NOMO-1 (cell line): ENCODE measurements at regions not wholly inside any gene's neighbourhood (a gene's known extent, or its start where the extent isn't known, plus 50 kb on each side); places are given as distances from the start of the nearest gene placed in this dataset.

ENCODE experiments used
- DNase-seq, 2 experiments: peaks; one replicate each; lab custom pipeline; 2025; ENCODE audit not compliant: unreplicated experiment in 2 of 2; lab: John Stamatoyannopoulos, UW

GRCh38 chr2:129689653-129690448 is 289.6 kb upstream of the RAB6C start:
- DNase-seq: no peak

DNA sequence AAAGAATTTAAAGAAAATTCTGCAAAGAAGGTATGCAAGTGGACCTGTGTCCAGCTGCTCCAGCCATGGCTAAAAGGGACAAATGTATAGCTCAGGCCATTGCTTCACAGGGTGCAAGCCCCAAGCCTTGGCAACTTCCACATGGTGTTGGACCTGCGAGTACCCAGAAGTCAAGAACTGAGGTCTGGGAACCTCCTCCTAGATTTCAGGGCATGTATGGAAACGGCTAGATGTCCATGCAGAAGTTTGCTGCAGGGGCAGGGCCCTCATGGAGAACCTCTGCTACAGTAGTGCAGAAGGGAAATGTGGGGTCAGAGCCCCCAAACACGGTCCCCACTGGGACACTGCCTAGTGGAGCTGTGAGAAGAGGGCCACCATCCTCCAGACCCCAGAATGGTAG is 284.0 kb upstream of the RAB6C start:
- DNase-seq: no peak

GRCh38 chr2:129698593-129698992 is 280.9 kb upstream of the RAB6C start:
- DNase-seq: no peak

DNA sequence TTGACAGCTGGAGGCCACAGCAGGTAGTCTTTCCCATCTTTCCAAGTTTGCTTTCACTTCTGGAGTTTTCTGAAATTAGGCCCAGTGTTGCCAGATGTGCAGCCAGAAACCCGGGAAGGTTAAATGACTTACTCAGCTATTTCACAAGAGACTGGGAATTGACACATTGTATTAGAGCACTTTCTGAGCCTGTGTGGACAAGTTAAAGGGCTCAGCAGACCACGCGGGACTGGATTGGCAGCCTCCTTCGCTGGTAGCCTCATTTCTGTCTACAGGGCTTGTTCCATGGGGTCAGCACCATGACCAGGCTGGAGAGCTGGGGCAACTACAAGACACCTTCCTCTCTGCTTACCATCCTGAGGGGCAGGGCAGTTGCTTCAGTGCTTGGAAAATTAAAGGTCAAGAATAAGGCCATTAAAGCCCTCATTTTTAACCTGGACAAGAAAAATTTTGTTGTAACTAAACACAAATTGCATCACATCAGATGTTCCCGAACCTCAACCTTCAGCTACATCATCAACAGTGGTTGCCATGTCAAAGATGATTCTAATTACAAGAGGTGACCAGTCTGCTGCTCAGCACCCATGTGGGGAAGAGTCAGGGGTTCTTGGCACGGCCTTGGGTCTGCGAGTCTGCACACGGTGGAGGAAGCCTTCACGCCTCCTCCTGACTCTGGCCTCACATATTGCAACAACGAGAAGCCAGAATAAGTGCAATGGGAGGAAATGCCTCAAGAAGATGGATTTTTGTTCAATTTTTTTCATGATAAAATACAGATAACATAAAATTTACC is 279.5 kb upstream of the RAB6C start:
- DNase-seq: no peak

- DNase-seq: no peak
These were observed 276.9 kb upstream of the RAB6C start for GRCh38 chr2:129702416-129703176.

DNA sequence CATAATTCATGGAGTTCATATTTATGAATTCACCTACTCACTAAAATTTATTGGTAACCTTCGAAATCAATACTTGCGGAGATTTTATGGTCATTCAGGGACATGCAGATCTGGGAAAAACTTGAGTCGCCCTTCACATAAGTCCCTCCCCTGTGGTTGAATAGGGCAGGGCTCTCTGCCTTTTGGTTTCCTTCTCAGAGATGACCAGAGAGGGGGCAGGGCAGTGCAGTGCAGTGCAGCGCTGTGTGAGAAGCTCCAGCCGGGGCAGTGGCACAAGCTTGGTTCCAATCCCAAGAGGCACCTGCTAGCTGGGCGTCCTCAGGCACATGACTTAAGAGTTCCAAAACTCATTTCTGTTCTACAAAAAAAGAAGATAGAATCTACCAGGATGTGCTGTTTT is 274.4 kb upstream of the RAB6C start:
- no peak for DNase-seq

GRCh38 chr2:129707800-129708199 is 271.7 kb upstream of the RAB6C start:
- no peak for DNase-seq

DNA sequence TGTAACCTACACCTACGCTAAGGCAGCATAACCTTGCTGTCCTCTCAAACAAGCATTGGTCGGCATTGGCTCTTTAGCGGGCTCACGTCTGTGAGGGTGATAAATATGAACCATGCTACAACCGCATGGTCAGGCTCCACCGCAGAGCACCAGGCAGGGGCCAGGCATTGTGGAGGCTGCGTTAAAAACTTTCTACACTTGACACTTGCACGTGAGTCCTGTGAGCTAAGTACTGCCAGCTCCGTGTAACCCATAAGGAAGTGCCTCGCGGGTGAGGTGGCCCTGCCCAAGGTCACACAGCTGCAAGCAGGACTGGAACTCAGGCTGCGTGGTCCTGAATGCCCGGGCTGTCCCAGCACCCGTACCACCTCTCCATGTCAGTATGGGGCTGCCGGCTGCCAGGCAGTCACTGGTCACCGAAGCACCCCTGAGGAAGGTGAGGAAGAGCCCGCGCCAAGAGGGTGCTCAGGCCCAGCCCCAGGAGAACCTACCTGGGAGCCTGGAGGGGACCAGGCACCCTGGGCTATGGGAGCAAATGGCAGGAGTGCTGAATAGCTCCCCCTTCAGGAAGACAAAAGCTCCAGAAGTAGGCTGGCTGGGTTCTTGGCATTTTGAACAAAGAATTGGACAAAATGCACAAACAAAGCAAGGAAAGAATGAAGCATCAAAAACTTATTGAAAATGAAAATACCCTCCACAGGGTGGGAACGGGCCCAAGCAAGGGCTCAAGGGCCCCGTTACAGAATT is 271.1 kb upstream of the RAB6C start:
- no peak for DNase-seq

- no peak for DNase-seq
These were observed 270.2 kb upstream of the RAB6C start for GRCh38 chr2:129709001-129709955.

- DNase-seq: no peak
These were observed 269.4 kb upstream of the RAB6C start for GRCh38 chr2:129709956-129710598.

DNA sequence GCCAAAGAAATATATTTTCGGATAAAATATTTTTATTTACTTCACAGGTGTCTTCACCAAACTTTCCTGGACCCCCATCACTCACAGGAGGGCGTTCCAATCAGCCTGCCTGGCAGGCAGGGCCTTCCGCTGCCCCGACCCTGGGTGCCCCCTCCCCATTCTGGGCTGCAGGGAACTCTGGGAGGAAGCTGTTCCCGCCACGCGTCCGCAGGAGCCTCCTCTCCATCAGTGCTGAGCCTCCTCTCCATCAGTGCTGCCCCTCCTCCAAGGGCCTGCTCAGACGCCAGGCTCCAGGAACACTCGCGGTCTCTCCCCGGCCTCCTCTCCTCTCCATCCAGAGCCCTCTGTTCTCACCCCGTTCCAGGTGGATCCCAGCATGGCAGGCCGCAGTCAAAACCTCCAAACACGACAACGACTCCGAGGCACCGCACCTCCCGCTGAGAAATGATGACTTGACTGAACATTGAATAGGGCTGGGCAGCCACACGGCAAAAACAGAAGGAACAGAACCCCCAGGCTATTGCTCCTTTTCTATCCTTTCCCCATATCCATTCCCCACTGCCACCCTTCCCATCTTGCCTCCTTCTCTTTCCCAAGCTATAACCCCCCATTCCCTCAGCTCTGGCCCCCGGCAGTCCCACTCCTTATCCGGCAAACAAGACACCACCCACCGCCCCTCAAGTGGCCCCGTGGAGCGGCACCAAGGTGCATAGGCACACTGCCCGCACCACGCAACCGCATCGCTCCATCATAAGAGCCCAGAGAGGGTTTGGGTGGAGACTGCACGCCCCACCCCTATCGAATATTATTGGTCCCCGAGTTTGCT is 268.6 kb upstream of the RAB6C start:
- no peak for DNase-seq

GRCh38 chr2:129711816-129712675 is 267.4 kb upstream of the RAB6C start:
- DNase-seq: no peak

DNA sequence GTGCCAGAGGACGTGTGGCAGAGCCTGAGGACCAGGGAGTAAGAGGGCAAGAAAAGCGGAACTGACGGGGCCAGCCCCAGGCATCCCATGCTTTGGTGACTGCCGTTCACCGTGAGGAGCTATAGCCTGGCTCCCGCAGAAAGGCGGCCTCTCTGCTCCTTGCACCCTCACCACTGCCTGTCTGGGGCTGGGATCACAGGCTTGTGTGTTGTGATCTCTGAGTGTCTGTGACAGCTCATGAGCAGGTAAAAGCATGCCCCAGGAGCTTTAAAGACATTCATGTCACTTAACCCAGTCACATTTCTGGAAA is 266.8 kb upstream of the RAB6C start:
- DNase-seq: no peak

- DNase-seq: no peak
These were observed 266.1 kb upstream of the RAB6C start for GRCh38 chr2:129713337-129713736.

GRCh38 chr2:129716781-129717559 is 262.5 kb upstream of the RAB6C start:
- DNase-seq: no peak

DNA sequence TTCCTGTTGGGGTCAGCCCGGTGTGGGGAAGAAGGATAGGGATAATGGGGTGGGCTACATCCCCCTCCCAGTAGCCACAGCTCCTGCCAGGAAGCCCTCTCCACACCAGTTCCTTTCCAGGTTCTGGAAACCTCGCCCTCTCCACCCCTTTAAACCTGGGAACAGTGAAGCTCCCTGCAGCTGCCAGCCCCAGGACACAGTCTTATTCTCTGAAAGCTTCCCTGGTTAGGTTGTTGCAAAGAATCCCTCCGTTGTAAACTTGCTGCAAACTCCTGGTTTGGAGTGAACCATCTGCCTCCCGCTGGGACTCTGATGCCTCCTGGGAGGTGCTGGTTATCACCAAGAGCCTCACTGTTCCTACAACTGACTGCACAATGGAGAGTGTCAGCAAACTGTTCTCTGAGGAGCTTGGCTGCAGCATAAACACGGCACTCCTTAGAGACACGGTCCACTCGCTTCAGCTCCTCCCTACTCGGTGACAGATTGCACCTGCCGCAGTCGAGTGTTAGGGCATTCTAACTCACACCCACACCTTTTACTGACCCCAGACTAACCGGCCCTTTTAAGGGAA is 261.8 kb upstream of the RAB6C start:
- no peak for DNase-seq
